ENCODE measurements at regions not wholly inside any gene's neighbourhood (a gene's known extent, or its start where the extent isn't known, plus 50 kb on each side); places are given as distances from the start of the nearest gene placed in this dataset.
A peak's percentile ranks its signal among the peaks of the same experiment; 100 is the strongest.
"Not testable (repeated sequence)": the region's sequence is repeated elsewhere in the genome, so short reads cannot be mapped to it uniquely, and the experiment has no call there.

DNA sequence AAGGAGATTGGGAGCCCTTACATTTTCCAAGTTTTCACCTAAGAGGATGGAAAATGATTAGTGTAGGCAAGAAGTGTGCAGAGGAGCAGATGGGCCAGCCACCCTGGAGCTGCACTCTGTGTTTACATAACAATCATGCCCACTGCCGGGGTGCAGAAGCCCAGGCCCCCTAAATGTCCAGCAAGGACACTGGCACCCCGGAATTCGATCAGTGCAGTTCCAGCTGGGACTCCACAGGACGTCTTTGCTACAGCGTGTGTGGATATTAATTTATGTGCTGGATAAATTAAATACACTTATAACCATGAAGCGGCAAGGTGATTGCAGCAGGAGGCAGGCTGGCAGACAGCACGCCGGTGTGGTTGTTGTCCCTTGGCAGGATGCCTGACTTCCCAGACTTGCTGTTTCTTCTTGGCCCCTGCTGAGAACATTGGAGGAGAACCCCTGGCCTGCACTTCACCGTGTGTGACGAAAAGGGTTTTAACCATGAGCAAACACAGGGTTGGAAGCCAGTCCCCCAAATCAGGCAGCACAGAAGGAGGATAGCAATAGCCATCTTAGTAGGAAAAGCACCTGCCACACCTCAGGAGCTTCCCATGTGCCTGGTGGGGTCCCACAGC, 73.7 kb downstream of the GADD45G start:
- ATAC-seq (replicated peaks), result no peak
- H3K4me1 Mint-ChIP-seq (ENCODE audit: low read depth in 2 of 2), result no peaks in the 10 kb centered on the region
- H3K27me3 Mint-ChIP-seq, result peaks cover 7 to 13% of the 10 kb centered on the region in 2 donors
- DNase-seq, result no peak
- no peak overlapping the region for H3K4me3 Mint-ChIP-seq
- no peak overlapping the region for H3K27ac Mint-ChIP-seq
- no peaks in the 10 kb centered on the region for H3K36me3 Mint-ChIP-seq (ENCODE audit: insufficient read depth)
- no peaks in the 10 kb centered on the region for H3K9me3 Mint-ChIP-seq

DNA sequence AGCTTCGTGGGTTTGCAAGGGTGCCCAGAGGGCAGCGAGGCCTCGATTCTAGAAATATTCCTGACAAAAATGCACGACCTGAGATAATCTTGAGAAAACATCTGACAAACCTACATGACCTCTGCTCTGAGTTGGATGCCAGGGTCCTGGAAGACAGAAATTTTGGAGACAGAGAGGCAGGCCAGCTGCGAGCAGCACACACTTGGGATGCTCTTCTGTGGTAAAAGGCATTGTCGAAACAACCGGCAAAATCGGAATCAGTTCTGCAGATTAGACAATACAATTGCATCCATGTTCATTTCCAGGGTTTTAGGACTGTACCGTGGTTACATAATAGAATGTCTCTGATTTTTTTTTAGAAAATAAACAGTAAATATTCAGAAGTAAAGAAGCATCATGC, 74.2 kb downstream of the GADD45G start:
- Mint-ChIP-seq H3K4me3 (no peak overlapping the region), H3K4me1 (ENCODE audit: low read depth in 2 of 2) (no peaks in the 10 kb centered on the region), H3K27ac (peak overlapping the region in 1 of 2 donors; percentile 32), H3K27me3 (peaks cover 7 to 13% of the 10 kb centered on the region in 2 donors), H3K9me3 (no peaks in the 10 kb centered on the region), H3K36me3 (ENCODE audit: insufficient read depth) (no peaks in the 10 kb centered on the region)
- DNase-seq, result no peak
- ATAC-seq (replicated peaks), result no peak

DNA sequence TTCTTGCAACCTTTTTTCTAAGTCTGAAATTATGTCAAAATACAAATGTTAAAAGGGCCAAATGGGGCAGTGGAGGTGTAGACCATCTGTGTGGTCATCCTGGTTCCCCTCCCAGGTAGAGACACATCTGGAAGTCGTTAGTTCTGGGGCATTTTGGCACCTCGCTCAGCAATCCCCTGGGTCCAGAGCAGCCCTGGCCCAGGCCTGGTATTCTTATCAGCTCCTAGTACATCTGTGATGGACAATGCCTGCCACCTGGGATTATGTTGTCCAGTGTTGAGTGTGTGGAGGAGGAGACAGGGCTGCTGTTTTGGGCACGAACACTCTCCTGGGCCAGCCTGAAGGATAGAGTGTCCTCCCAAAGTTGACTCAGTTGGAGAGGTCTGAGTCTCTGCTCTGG, 74.8 kb downstream of the GADD45G start:
- Mint-ChIP-seq H3K36me3 (ENCODE audit: insufficient read depth) (no peaks in the 10 kb centered on the region), H3K4me1 (ENCODE audit: low read depth in 2 of 2) (no peaks in the 10 kb centered on the region), H3K9me3 (no peaks in the 10 kb centered on the region), H3K27me3 (peaks cover 7 to 13% of the 10 kb centered on the region in 2 donors), H3K4me3 (no peak overlapping the region), H3K27ac (peak overlapping the region in 1 of 2 donors; percentile 32)
- DNase-seq (no peak), ATAC-seq (replicated peaks) (no peak)

DNA sequence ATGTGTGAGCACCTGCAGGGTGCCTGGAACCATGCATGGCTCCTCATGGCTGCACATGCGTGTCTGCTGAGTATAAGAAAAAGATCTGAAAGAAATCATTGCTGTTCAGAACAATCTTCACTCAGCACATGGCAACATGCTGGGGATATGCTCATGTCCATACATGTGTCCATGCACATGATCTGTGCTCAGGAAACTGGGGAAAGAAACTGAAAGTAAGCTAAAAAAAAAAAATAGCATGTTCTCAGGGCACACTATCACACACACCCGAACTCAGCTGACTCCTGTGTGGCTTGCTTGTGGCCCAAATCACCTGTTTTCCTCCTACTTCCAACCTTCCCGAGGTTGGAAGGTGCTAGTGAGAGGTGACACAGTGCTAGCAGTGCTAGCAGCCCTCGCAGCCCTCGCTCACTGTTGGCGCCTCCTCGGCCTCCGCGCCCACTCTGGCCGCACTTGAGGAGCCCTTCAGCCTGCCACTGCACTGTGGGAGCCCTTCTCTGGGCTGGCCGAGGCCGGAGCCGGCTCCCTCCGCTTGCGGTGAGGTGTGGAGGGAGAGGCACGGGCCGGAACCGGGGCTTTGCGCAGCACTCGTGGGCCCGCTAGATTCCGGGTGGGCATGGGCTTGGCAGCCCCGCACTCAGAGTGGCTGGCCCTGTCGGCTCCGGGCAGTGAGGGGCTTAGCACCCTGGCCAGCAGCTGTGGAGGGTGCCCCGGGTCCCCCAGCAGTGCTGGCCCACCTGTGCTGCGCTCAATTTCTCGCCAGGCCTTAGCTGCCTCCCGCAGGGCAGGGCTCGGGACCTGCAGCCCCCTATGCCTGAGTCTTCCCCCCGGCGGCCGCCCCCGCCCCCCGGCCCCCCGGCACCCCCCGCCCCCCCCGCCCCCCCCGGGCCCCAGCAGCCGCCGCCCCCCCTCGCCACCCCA, 76.0 kb downstream of the GADD45G start:
- H3K27ac Mint-ChIP-seq, result no peak overlapping the region
- ATAC-seq (replicated peaks) (no peak), DNase-seq (no peak)
- H3K4me3 Mint-ChIP-seq, result no peak overlapping the region
- H3K9me3 Mint-ChIP-seq, result no peaks in the 10 kb centered on the region
- peaks cover 7 to 21% of the 10 kb centered on the region in 2 donors for H3K27me3 Mint-ChIP-seq
- H3K4me1 Mint-ChIP-seq (ENCODE audit: low read depth in 2 of 2), result no peaks in the 10 kb centered on the region
- no peaks in the 10 kb centered on the region for H3K36me3 Mint-ChIP-seq (ENCODE audit: insufficient read depth)

GRCh38 chr9:89681468-89681859, 76.7 kb downstream of the GADD45G start:
- not testable (repeated sequence) for H3K27ac Mint-ChIP-seq; ATAC-seq (replicated peaks); DNase-seq; H3K4me3 Mint-ChIP-seq; H3K9me3 Mint-ChIP-seq; H3K36me3 Mint-ChIP-seq (ENCODE audit: insufficient read depth); H3K4me1 Mint-ChIP-seq (ENCODE audit: low read depth in 2 of 2)
- H3K27me3 Mint-ChIP-seq, result peaks cover 13 to 28% of the 10 kb centered on the region in 2 donors

DNA sequence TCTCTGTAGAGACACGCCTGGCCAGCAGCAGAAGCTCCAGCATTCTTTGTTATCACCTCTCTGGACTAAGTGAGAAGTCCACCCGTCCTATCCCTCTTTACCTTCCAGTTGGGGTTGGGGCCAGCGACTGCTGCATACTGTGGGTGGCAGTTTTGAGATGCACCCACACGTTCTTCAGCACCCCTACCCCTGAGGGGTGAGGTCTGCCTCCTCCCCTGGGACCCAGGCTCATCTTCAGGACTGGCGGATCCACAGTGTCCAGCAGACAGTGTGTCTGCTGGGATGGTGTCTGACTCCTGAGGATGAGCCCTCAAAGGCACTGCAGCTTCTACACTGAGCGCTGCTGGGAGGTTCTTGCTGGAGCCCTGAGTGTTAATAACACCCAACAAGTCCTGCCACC, 78.8 kb downstream of the GADD45G start:
- DNase-seq, result no peak
- H3K4me3 Mint-ChIP-seq, result no peak overlapping the region
- H3K36me3 Mint-ChIP-seq (ENCODE audit: insufficient read depth), result no peaks in the 10 kb centered on the region
- no peak for ATAC-seq (replicated peaks)
- H3K9me3 Mint-ChIP-seq, result no peaks in the 10 kb centered on the region
- peaks cover 7 to 17% of the 10 kb centered on the region in 2 donors for H3K27me3 Mint-ChIP-seq
- H3K27ac Mint-ChIP-seq, result no peak overlapping the region
- no peaks in the 10 kb centered on the region for H3K4me1 Mint-ChIP-seq (ENCODE audit: low read depth in 2 of 2)

- Mint-ChIP-seq H3K4me1 (ENCODE audit: low read depth in 2 of 2) (no peaks in the 10 kb centered on the region), H3K36me3 (ENCODE audit: insufficient read depth) (no peaks in the 10 kb centered on the region), H3K27me3 (peaks cover 7 to 17% of the 10 kb centered on the region in 2 donors), H3K27ac (no peak overlapping the region), H3K9me3 (no peaks in the 10 kb centered on the region), H3K4me3 (no peak overlapping the region)
- no peak for DNase-seq
- no peak for ATAC-seq (replicated peaks)
Observed at GRCh38 chr9:89684218-89684617, 79.4 kb downstream of the GADD45G start.

- ATAC-seq (replicated peaks) (no peak), DNase-seq (no peak)
- no peaks in the 10 kb centered on the region for H3K9me3 Mint-ChIP-seq
- H3K27ac Mint-ChIP-seq, result no peak overlapping the region
- no peak overlapping the region for H3K4me3 Mint-ChIP-seq
- no peaks in the 10 kb centered on the region for H3K36me3 Mint-ChIP-seq (ENCODE audit: insufficient read depth)
- peaks cover 7 to 17% of the 10 kb centered on the region in 2 donors for H3K27me3 Mint-ChIP-seq
- H3K4me1 Mint-ChIP-seq (ENCODE audit: low read depth in 2 of 2), result no peaks in the 10 kb centered on the region
Observed at GRCh38 chr9:89684912-89685636, 80.3 kb downstream of the GADD45G start.

DNA sequence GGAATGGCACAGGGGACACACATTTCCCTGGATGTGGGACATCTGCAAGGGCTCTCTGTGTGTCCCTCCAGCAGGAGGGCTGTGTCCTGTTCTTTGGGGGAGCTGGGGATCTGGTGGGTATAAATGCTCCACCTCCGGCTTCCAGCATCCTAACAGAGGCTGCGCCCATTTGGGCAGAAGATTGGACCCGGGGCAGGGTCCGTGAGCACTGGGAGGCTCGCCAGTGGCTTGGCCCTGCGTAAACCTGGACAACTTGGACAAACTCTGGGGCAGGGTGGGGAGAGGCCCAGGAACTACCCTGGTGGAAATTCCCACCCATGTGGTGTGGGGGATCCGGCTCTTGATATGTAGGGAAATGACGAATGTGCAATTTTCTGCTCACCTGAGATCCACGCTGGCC, 80.9 kb downstream of the GADD45G start:
- no peak for DNase-seq
- Mint-ChIP-seq H3K4me1 (ENCODE audit: low read depth in 2 of 2) (peaks cover 0 to 4% of the 10 kb centered on the region in 2 donors), H3K4me3 (no peak overlapping the region), H3K36me3 (ENCODE audit: insufficient read depth) (no peaks in the 10 kb centered on the region), H3K27ac (no peak overlapping the region), H3K27me3 (peaks cover 7 to 17% of the 10 kb centered on the region in 2 donors), H3K9me3 (no peaks in the 10 kb centered on the region)
- ATAC-seq (replicated peaks), result no peak

- peak overlapping the region in 1 of 2 donors; percentile 49 for H3K27ac Mint-ChIP-seq
Observed at GRCh38 chr9:89686126-89686525, 81.3 kb downstream of the GADD45G start.

GRCh38 chr9:89686621-89687020, 81.8 kb downstream of the GADD45G start:
- Mint-ChIP-seq H3K9me3 (no peaks in the 10 kb centered on the region), H3K27ac (peak overlapping the region in 1 of 2 donors; percentile 49), H3K27me3 (peaks cover 7 to 17% of the 10 kb centered on the region in 2 donors), H3K36me3 (ENCODE audit: insufficient read depth) (no peaks in the 10 kb centered on the region), H3K4me1 (ENCODE audit: low read depth in 2 of 2) (peaks cover 2 to 7% of the 10 kb centered on the region in 2 donors), H3K4me3 (no peak overlapping the region)
- ATAC-seq (replicated peaks) (no peak), DNase-seq (no peak)

More at GRCh38 chr9:89686126-89686525, 81.3 kb downstream of the GADD45G start:
- H3K36me3 Mint-ChIP-seq (ENCODE audit: insufficient read depth), result no peaks in the 10 kb centered on the region
- ATAC-seq (replicated peaks), result no peak
- H3K4me3 Mint-ChIP-seq, result no peak overlapping the region
- no peaks in the 10 kb centered on the region for H3K9me3 Mint-ChIP-seq
- peaks cover 2 to 7% of the 10 kb centered on the region in 2 donors for H3K4me1 Mint-ChIP-seq (ENCODE audit: low read depth in 2 of 2)
- DNase-seq, result no peak
- H3K27me3 Mint-ChIP-seq, result peaks cover 7 to 17% of the 10 kb centered on the region in 2 donors

DNA sequence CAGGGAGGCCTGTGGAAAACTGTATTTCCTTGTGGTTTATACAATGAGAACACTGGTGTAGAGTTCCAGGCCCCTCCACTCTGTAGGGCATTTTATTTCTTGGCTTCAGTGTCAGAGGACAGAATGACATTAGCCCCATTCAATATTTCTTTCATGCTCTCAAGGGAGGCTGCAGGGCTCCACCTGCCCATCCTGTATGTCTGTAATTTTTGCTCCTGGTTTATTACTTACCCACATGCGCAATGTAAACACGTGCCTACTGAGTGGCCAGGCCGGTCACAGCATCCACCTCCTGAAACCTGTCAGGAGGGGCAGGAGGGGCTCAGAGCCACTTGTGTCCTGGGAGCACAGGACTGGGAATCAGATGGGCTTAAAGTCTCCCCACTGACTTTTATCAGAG, 82.4 kb downstream of the GADD45G start:
- H3K36me3 Mint-ChIP-seq (ENCODE audit: insufficient read depth), result no peaks in the 10 kb centered on the region
- H3K4me3 Mint-ChIP-seq, result no peak overlapping the region
- ATAC-seq (replicated peaks) (no peak), DNase-seq (no peak)
- no peaks in the 10 kb centered on the region for H3K9me3 Mint-ChIP-seq
- peaks cover 7 to 17% of the 10 kb centered on the region in 2 donors for H3K27me3 Mint-ChIP-seq
- no peak overlapping the region for H3K27ac Mint-ChIP-seq
- peaks cover 2 to 7% of the 10 kb centered on the region in 2 donors for H3K4me1 Mint-ChIP-seq (ENCODE audit: low read depth in 2 of 2)

GRCh38 chr9:89687848-89688247, 83.0 kb downstream of the GADD45G start:
- DNase-seq, result no peak
- Mint-ChIP-seq H3K4me3 (no peak overlapping the region), H3K27ac (no peak overlapping the region), H3K36me3 (ENCODE audit: insufficient read depth) (no peaks in the 10 kb centered on the region), H3K27me3 (peaks cover 7 to 17% of the 10 kb centered on the region in 2 donors), H3K9me3 (no peaks in the 10 kb centered on the region), H3K4me1 (ENCODE audit: low read depth in 2 of 2) (peaks cover 2 to 7% of the 10 kb centered on the region in 2 donors)
- ATAC-seq (replicated peaks), result no peak
